Neural progenitor cell (in vitro differentiated cells): ENCODE measurements at regions not wholly inside any gene's neighbourhood (a gene's known extent, or its start where the extent isn't known, plus 50 kb on each side); places are given as distances from the start of the nearest gene placed in this dataset.

Source experiments
- DNase-seq: peaks from one replicate; pipeline ENCODE4 v3.0.0-alpha.2; 2016; ENCODE audit warnings: low spot score
- H2AFZ ChIP-seq: fragments of 200-600 bp; sonication (generic); replicated peaks from 2 replicates; pipeline ENCODE4 v1.6.1; 2016; ENCODE audit warnings: antibody characterized with exemption
- H3F3A ChIP-seq: fragments of 200-600 bp; sonication (generic); 2 replicates; pipeline ENCODE4 v1.6.1; 2016; ENCODE audit warnings: antibody characterized with exemption, low read depth
- H3K27ac ChIP-seq: fragments of 200-600 bp; sonication (generic); 2 replicates; pipeline ENCODE4 v1.5.1; 2016; ENCODE audit warnings: mild to moderate bottlenecking
- H3K27me3 ChIP-seq: fragments of 200-600 bp; sonication (generic); 2 replicates; pipeline ENCODE4 v1.6.1; 2016; ENCODE audit warnings: mild to moderate bottlenecking, moderate library complexity
- H3K36me3 ChIP-seq: fragments of 200-600 bp; sonication (generic); 2 replicates; pipeline ENCODE4 v1.5.1; 2016
- H3K4me1 ChIP-seq: fragments of 200-600 bp; sonication (generic); 2 replicates; pipeline ENCODE4 v1.6.1; 2016; ENCODE audit warnings: mixed run types
- H3K4me2 ChIP-seq: fragments of 200-600 bp; sonication (generic); 2 replicates; pipeline ENCODE4 v1.6.1; 2016
- H3K4me3 ChIP-seq: fragments of 200-600 bp; sonication (generic); 2 replicates; pipeline ENCODE4 v1.5.1; 2016
- H3K79me2 ChIP-seq: fragments of 200-600 bp; sonication (generic); 2 replicates; pipeline ENCODE4 v1.6.1; 2016; ENCODE audit warnings: low read depth
- H3K9ac ChIP-seq: fragments of 200-600 bp; sonication (generic); 2 replicates; pipeline ENCODE4 v1.6.1; 2016
- H3K9me3 ChIP-seq: fragments of 200-600 bp; sonication (generic); 2 replicates; pipeline ENCODE4 v1.5.1; 2016; ENCODE audit warnings: low read depth
- H4K20me1 ChIP-seq: fragments of 200-600 bp; sonication (generic); 2 replicates; pipeline ENCODE4 v1.6.1; 2016; ENCODE audit warnings: low read depth
- H3K27ac Mint-ChIP-seq: 3 replicates; pipeline ENCODE4 v1.8.0; 2021; ENCODE audit warnings: mixed read lengths
- H3K27me3 Mint-ChIP-seq: 2 replicates; pipeline ENCODE4 v1.8.0; 2022; ENCODE audit warnings: low read depth, mild to moderate bottlenecking, inconsistent platforms, moderate library complexity, mixed read lengths; ENCODE audit not compliant: insufficient read depth
- H3K36me3 Mint-ChIP-seq: 3 replicates; pipeline ENCODE4 v1.8.0; 2021; ENCODE audit warnings: mixed read lengths
- H3K4me1 Mint-ChIP-seq: 3 replicates; pipeline ENCODE4 v1.8.0; 2021; ENCODE audit warnings: mixed read lengths
- H3K4me3 Mint-ChIP-seq: 3 replicates; pipeline ENCODE4 v1.8.0; 2021; ENCODE audit warnings: mild to moderate bottlenecking, moderate library complexity, mixed read lengths
- H3K9me3 Mint-ChIP-seq: 3 replicates; pipeline ENCODE4 v1.8.0; 2020; ENCODE audit warnings: mixed read lengths
- CTCF ChIP-seq: fragments of 200-600 bp; sonication (generic); IDR thresholded peaks from 2 replicates; pipeline ENCODE4 v1.5.1; 2017; ENCODE audit warnings: antibody characterized with exemption, mild to moderate bottlenecking
- EZH2 ChIP-seq: fragments of 200-600 bp; sonication (generic); IDR thresholded peaks from 2 replicates; pipeline ENCODE4 v1.6.1; 2017; ENCODE audit warnings: antibody characterized with exemption, mild to moderate bottlenecking, moderate library complexity
- EZH2phosphoT487 ChIP-seq: fragments of 200-600 bp; sonication (generic); IDR thresholded peaks from 2 replicates; pipeline ENCODE4 v1.6.1; 2017; ENCODE audit warnings: antibody characterized with exemption

- H3K27me3 ChIP-seq, result peaks cover 22% of the 10 kb centered on the region
- H4K20me1 ChIP-seq, result no peaks in the 10 kb centered on the region
- H3K36me3 ChIP-seq, result no peaks in the 10 kb centered on the region
- no peak for DNase-seq
- peaks cover 3% of the 10 kb centered on the region for H3K9me3 Mint-ChIP-seq
- no peak for TF ChIP-seq CTCF
- no peak for TF ChIP-seq EZH2phosphoT487
- TF ChIP-seq EZH2, result no peak
- H3K4me3 ChIP-seq, result no peak overlapping the region
- no peak overlapping the region for H3K27ac Mint-ChIP-seq
- no peaks in the 10 kb centered on the region for H3K9me3 ChIP-seq
- no peaks in the 10 kb centered on the region for H3F3A ChIP-seq
- H3K4me3 Mint-ChIP-seq, result no peak overlapping the region
- no peak overlapping the region for H3K9ac ChIP-seq
- no peaks in the 10 kb centered on the region for H3K79me2 ChIP-seq
- peaks cover 1% of the 10 kb centered on the region for H3K36me3 Mint-ChIP-seq
- no peaks in the 10 kb centered on the region for H3K4me1 ChIP-seq
- no peaks in the 10 kb centered on the region for H3K4me1 Mint-ChIP-seq
- H3K27me3 Mint-ChIP-seq, result no peaks in the 10 kb centered on the region
- H3K4me2 ChIP-seq, result no peak overlapping the region
- H3K27ac ChIP-seq, result no peak overlapping the region
- H2AFZ ChIP-seq, result no peak overlapping the region
Observed at GRCh38 chr2:176483901-176484568, 214.8 kb downstream of the MTX2 start.

DNA sequence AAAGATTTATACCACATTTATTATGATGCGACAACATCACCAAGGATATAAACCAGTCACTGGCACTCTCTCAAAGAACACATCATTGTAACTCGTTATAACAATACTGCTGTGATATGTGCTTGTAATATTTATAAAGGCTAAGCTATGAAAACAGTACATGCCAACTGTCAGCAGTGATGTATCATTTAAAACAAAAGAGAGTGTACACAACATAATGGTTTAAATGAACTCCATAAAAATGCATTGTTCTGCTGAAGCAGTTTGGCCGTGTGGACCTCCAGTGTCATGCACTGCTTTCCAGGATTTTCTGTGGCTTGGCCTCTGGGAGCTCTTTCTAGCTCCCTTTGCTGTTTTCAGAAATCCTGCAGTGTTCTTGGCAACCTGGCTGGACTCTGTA lies 215.6 kb downstream of the MTX2 start:
- Histone ChIP-seq H3K27me3 (peaks cover 30% of the 10 kb centered on the region), H3K4me2 (no peak overlapping the region), H3K79me2 (no peaks in the 10 kb centered on the region), H3K27ac (no peak overlapping the region), H3K36me3 (no peaks in the 10 kb centered on the region), H3K4me3 (no peak overlapping the region), H3K9ac (no peak overlapping the region), H4K20me1 (no peaks in the 10 kb centered on the region), H2AFZ (no peak overlapping the region), H3K4me1 (no peaks in the 10 kb centered on the region), H3K9me3 (no peaks in the 10 kb centered on the region), H3F3A (no peaks in the 10 kb centered on the region)
- H3K4me3 Mint-ChIP-seq, result no peak overlapping the region
- H3K36me3 Mint-ChIP-seq, result peaks cover 1% of the 10 kb centered on the region
- DNase-seq, result no peak
- H3K9me3 Mint-ChIP-seq, result peaks cover 3% of the 10 kb centered on the region
- peaks cover 3% of the 10 kb centered on the region for H3K4me1 Mint-ChIP-seq
- H3K27ac Mint-ChIP-seq, result no peak overlapping the region
- no peak for TF ChIP-seq EZH2
- no peak for TF ChIP-seq CTCF
- TF ChIP-seq EZH2phosphoT487, result no peak
- no peaks in the 10 kb centered on the region for H3K27me3 Mint-ChIP-seq

DNA sequence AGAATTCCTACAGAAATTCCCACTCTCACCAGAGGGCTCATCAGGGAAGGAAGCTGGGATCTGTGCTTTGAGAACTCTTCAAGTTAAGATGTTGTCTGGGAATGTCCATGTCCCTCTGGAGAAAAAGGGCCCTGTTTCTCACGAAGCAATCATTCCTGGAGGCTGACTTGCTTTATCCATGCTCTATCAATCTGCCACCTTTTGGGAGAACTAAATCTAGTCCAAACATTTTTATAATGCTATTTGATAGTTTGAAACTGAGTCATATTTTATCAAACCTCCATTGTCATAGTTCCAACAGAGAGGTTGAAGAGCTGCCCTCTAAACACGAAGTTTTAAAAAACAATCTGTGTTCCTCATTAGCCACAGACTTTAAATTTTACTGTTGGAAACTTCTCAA lies 219.2 kb downstream of the MTX2 start:
- H3K4me2 ChIP-seq, result no peak overlapping the region
- no peak for DNase-seq
- H3K9me3 ChIP-seq, result no peaks in the 10 kb centered on the region
- H3K27me3 ChIP-seq, result peaks cover 23% of the 10 kb centered on the region
- H4K20me1 ChIP-seq, result no peaks in the 10 kb centered on the region
- no peaks in the 10 kb centered on the region for H3K27me3 Mint-ChIP-seq
- peaks cover 3% of the 10 kb centered on the region for H3K9me3 Mint-ChIP-seq
- H3K4me1 ChIP-seq, result no peaks in the 10 kb centered on the region
- H3K9ac ChIP-seq, result no peak overlapping the region
- no peaks in the 10 kb centered on the region for H3K79me2 ChIP-seq
- no peaks in the 10 kb centered on the region for H3F3A ChIP-seq
- peaks cover 23% of the 10 kb centered on the region for H3K4me1 Mint-ChIP-seq
- no peak overlapping the region for H3K4me3 ChIP-seq
- peaks cover 1% of the 10 kb centered on the region for H3K36me3 Mint-ChIP-seq
- H3K27ac Mint-ChIP-seq, result no peak overlapping the region
- TF ChIP-seq EZH2phosphoT487 (no peak), EZH2 (no peak), CTCF (no peak)
- H3K27ac ChIP-seq, result no peak overlapping the region
- no peak overlapping the region for H2AFZ ChIP-seq
- H3K4me3 Mint-ChIP-seq, result no peak overlapping the region
- no peaks in the 10 kb centered on the region for H3K36me3 ChIP-seq
